ENCODE measurements at regions not wholly inside any gene's neighbourhood (a gene's known extent, or its start where the extent isn't known, plus 50 kb on each side); places are given as distances from the start of the nearest gene placed in this dataset.

GRCh38 chr2:14720319-14720718 lies 87.8 kb downstream of the LRATD1 start:
- TF ChIP-seq MAX (IDR thresholded peaks at IDR 0.05) (no peak), ZBTB33 (IDR thresholded peaks at IDR 0.05; ENCODE audit: extremely low read depth, insufficient replicate concordance, low read length) (no peak), POLR2A (IDR thresholded peaks at IDR 0.05; ENCODE audit: borderline replicate concordance, extremely low read depth, insufficient read depth, insufficient read length) (no peak), RAD21 (IDR thresholded peaks at IDR 0.05; ENCODE audit: low read depth) (no peak), POLR2AphosphoS5 (IDR thresholded peaks at IDR 0.05; ENCODE audit: low read depth, low read length) (no peak), CTCF (IDR thresholded peaks at IDR 0.05 in 2 of 3, conservative IDR thresholded peaks at IDR 0.05 in 1 of 3; ENCODE audit: borderline replicate concordance in 1 of 3, insufficient read depth in 1 of 3, low read depth in 2 of 3, low read length in 2 of 3) (no peak)
